BJ (cell line): ENCODE measurements at regions not wholly inside any gene's neighbourhood (a gene's known extent, or its start where the extent isn't known, plus 50 kb on each side); places are given as distances from the start of the nearest gene placed in this dataset.

Experiments
- CTCF ChIA-PET: fragments of 350-600 bp; formaldehyde crosslinking; extraction: SDS; loops from one replicate; lab custom pipeline; 2021; ENCODE audit warnings: antibody characterized with exemption, inconsistent platforms; lab: Yijun Ruan, JAX
- POLR2A ChIA-PET: fragments of 300-600 bp; sonication (Branson Sonifier 250); formaldehyde crosslinking; extraction: SDS; loops from one replicate; lab custom pipeline; 2021; ENCODE audit warnings: antibody characterized with exemption; lab: Charles Lee
- DNase-seq: peaks from one replicate; pipeline ENCODE4 v3.0.0-alpha.2; 2011; ENCODE audit warnings: low read depth
- H3K27me3 ChIP-seq: 2 replicates; pipeline ENCODE4 v1.6.0; 2011; ENCODE audit warnings: low read length; ENCODE audit not compliant: control insufficient read depth, insufficient read depth
- H3K36me3 ChIP-seq: 2 replicates; pipeline ENCODE4 v1.5.1; 2011; ENCODE audit warnings: low read length; ENCODE audit not compliant: control insufficient read depth, insufficient read depth
- H3K4me3 ChIP-seq: 2 replicates; pipeline ENCODE4 v1.5.1; 2011; ENCODE audit warnings: low read depth, mild to moderate bottlenecking, control low read depth, low read length
- CTCF ChIP-seq: IDR thresholded peaks from 2 replicates; pipeline ENCODE4 v1.5.1; 2011; ENCODE audit warnings: low read depth, mild to moderate bottlenecking, control low read depth, inconsistent platforms, low read length, moderate library complexity; ENCODE audit not compliant: insufficient read depth

- POLR2A ChIA-PET: no interaction called here
- H3K4me3 ChIP-seq: no peak overlapping the region
- no peaks in the 10 kb centered on the region for H3K27me3 ChIP-seq
- no peaks in the 10 kb centered on the region for H3K36me3 ChIP-seq
- no peak for DNase-seq
- CTCF ChIA-PET: no interaction called here
- TF ChIP-seq CTCF: no peak
Observed at GRCh38 chr3:166367947-166368533, 530.8 kb upstream of the BCHE start.

GRCh38 chr3:166362698-166363097 lies 525.5 kb upstream of the BCHE start:
- ChIA-PET POLR2A (no interaction called here), CTCF (no interaction called here)
- Histone ChIP-seq H3K36me3 (no peaks in the 10 kb centered on the region), H3K27me3 (no peaks in the 10 kb centered on the region), H3K4me3 (no peak overlapping the region)
- DNase-seq: no peak
- no peak for TF ChIP-seq CTCF

- POLR2A ChIA-PET: no interaction called here
- no peak for DNase-seq
- no peak for TF ChIP-seq CTCF
- CTCF ChIA-PET: no interaction called here
- no peaks in the 10 kb centered on the region for H3K27me3 ChIP-seq
- H3K4me3 ChIP-seq: no peak overlapping the region
- no peaks in the 10 kb centered on the region for H3K36me3 ChIP-seq
Observed at GRCh38 chr3:166360720-166361119, 523.5 kb upstream of the BCHE start.

- no peaks in the 10 kb centered on the region; the same call in 1 of the 2 replicates for H3K36me3 ChIP-seq
- DNase-seq: no peak
- CTCF ChIA-PET: no interaction called here
- TF ChIP-seq CTCF: no peak
- H3K27me3 ChIP-seq: no peaks in the 10 kb centered on the region
- no peak overlapping the region for H3K4me3 ChIP-seq
- POLR2A ChIA-PET: no interaction called here
Observed at GRCh38 chr3:166351461-166351860, 514.2 kb upstream of the BCHE start.

GRCh38 chr3:166340604-166341266 lies 503.5 kb upstream of the BCHE start:
- Histone ChIP-seq H3K27me3 (no peaks in the 10 kb centered on the region), H3K36me3 (no peaks in the 10 kb centered on the region), H3K4me3 (no peak overlapping the region)
- ChIA-PET POLR2A (no interaction called here), CTCF (no interaction called here)
- no peak for DNase-seq
- no peak for TF ChIP-seq CTCF
